MCF 10A (cell line): ENCODE measurements at regions not wholly inside any gene's neighbourhood (a gene's known extent, or its start where the extent isn't known, plus 50 kb on each side); places are given as distances from the start of the nearest gene placed in this dataset.

Experiments used
- BruUV-seq: library from RNA; stranded (reverse); fragments of 400-500 nt; replicated peaks from 2 replicates; lab custom pipeline; 2021; lab: Mats Ljungman, UMichigan
- CTCF ChIA-PET: fragments of 300-600 bp; sonication (Branson Sonifier 250); formaldehyde crosslinking; extraction: SDS; loops from one replicate; lab custom pipeline; 2021; ENCODE audit warnings: antibody characterized with exemption, inconsistent platforms; lab: Yijun Ruan, JAX
- POLR2A ChIA-PET: fragments of 300-600, 350-650 bp; sonication (Branson Sonifier 250); formaldehyde crosslinking; extraction: SDS; loops from one replicate; lab custom pipeline; 2020; ENCODE audit warnings: antibody characterized with exemption, inconsistent platforms; lab: Yijun Ruan, JAX
- DNase-seq: peaks from one replicate; pipeline ENCODE4 v3.0.0-alpha.2; 2018; ENCODE audit not compliant: unreplicated experiment
- H3K27ac Mint-ChIP-seq: one replicate; pipeline ENCODE4 v1.8.0; 2022; ENCODE audit warnings: mild to moderate bottlenecking, low read depth, mixed read lengths; ENCODE audit not compliant: unreplicated experiment
- H3K27me3 Mint-ChIP-seq: one replicate; pipeline ENCODE4 v1.8.0; 2022; ENCODE audit warnings: mixed read lengths; ENCODE audit not compliant: insufficient read depth, unreplicated experiment
- H3K36me3 Mint-ChIP-seq: one replicate; pipeline ENCODE4 v1.8.0; 2022; ENCODE audit warnings: mild to moderate bottlenecking, moderate library complexity, mixed read lengths; ENCODE audit not compliant: insufficient read depth, unreplicated experiment
- H3K4me1 Mint-ChIP-seq: one replicate; pipeline ENCODE4 v1.8.0; 2022; ENCODE audit warnings: mixed read lengths; ENCODE audit not compliant: insufficient read depth, unreplicated experiment
- H3K4me3 Mint-ChIP-seq: one replicate; pipeline ENCODE4 v1.8.0; 2022; ENCODE audit warnings: mild to moderate bottlenecking, moderate library complexity, mixed read lengths; ENCODE audit not compliant: unreplicated experiment
- H3K9me3 Mint-ChIP-seq: one replicate; pipeline ENCODE4 v1.8.0; 2022; ENCODE audit warnings: mixed read lengths; ENCODE audit not compliant: unreplicated experiment
- intact Hi-C: fragments of 100-400 bp; cut with micrococcal nuclease; formaldehyde crosslinking; loops from 2 replicates; pipeline ENCODE4 v1.14.1; 2022
- TF ChIP-seq, protein P1 (sequence below): fragments of 200-600 bp; IDR thresholded peaks from one replicate; pipeline ENCODE4 v1.8.0; 2022; ENCODE audit warnings: antibody characterized with exemption, mild to moderate bottlenecking; ENCODE audit not compliant: unreplicated experiment

- POLR2A ChIA-PET, result interaction anchor here (0.6 kb wide), 2 partner anchors 37 to 40 kb away, joined by 3 to 5 read pairs; no protein-coding TSS in a partner anchor
- intact Hi-C loops, result no loop called here
- DNase-seq, result no peak
- H3K36me3 Mint-ChIP-seq, result no peaks in the 10 kb centered on the region
- H3K4me3 Mint-ChIP-seq, result no peak overlapping the region
- no peaks in the 10 kb centered on the region for H3K27me3 Mint-ChIP-seq
- no peaks in the 10 kb centered on the region for H3K9me3 Mint-ChIP-seq
- TF ChIP-seq, protein P1, sequence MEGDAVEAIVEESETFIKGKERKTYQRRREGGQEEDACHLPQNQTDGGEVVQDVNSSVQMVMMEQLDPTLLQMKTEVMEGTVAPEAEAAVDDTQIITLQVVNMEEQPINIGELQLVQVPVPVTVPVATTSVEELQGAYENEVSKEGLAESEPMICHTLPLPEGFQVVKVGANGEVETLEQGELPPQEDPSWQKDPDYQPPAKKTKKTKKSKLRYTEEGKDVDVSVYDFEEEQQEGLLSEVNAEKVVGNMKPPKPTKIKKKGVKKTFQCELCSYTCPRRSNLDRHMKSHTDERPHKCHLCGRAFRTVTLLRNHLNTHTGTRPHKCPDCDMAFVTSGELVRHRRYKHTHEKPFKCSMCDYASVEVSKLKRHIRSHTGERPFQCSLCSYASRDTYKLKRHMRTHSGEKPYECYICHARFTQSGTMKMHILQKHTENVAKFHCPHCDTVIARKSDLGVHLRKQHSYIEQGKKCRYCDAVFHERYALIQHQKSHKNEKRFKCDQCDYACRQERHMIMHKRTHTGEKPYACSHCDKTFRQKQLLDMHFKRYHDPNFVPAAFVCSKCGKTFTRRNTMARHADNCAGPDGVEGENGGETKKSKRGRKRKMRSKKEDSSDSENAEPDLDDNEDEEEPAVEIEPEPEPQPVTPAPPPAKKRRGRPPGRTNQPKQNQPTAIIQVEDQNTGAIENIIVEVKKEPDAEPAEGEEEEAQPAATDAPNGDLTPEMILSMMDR, result no peak
- H3K4me1 Mint-ChIP-seq, result no peaks in the 10 kb centered on the region
- CTCF ChIA-PET, result interaction anchor here (0.6 to 0.8 kb wide), 2 partner anchors 491 to 504 kb away, joined by 3 read pairs; no protein-coding TSS in a partner anchor
- no peak overlapping the region for H3K27ac Mint-ChIP-seq
- no TSS peak for BruUV-seq
These were observed 250.8 kb downstream of the C16orf95 start for GRCh38 chr16:87066133-87067002.

DNA sequence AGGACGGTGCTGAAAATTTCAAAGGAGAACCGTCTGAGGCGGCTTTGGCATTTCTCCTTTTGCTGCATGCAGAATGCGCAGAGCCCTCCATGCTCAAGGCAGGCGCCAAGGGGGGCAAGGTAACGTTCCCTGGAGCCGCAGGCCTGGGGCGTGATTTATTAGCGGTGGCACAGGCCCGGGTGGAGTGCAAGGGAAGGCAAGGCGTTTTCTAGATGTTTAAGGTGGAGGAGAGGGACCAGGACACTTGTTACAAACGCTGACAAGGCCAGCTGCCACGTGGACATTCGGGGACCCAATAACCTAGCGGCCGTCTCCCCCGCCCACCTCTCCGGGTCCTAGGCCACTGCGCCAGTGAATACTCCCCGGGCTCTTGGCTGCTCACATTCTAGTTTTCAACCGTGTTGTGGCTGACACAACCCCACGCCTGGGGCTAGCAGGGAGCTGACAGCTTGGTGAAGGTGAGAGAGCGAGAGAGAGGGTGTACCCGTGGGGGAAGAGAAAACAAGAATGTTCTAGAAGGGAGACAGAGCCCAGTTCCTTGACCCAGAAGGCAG lies 250.1 kb downstream of the C16orf95 start:
- TF ChIP-seq, protein P1, result no peak
- Mint-ChIP-seq H3K36me3 (no peaks in the 10 kb centered on the region), H3K4me1 (no peaks in the 10 kb centered on the region), H3K4me3 (no peak overlapping the region), H3K9me3 (no peaks in the 10 kb centered on the region), H3K27ac (no peak overlapping the region), H3K27me3 (no peaks in the 10 kb centered on the region)
- intact Hi-C loops, result no loop called here
- POLR2A ChIA-PET, result no interaction called here
- no peak for DNase-seq
- CTCF ChIA-PET, result interaction anchor here (1.0 to 1.6 kb wide), 2 partner anchors 8 to 503 kb away, joined by 4 to 8 read pairs; no protein-coding TSS in a partner anchor
- BruUV-seq, result no TSS peak

DNA sequence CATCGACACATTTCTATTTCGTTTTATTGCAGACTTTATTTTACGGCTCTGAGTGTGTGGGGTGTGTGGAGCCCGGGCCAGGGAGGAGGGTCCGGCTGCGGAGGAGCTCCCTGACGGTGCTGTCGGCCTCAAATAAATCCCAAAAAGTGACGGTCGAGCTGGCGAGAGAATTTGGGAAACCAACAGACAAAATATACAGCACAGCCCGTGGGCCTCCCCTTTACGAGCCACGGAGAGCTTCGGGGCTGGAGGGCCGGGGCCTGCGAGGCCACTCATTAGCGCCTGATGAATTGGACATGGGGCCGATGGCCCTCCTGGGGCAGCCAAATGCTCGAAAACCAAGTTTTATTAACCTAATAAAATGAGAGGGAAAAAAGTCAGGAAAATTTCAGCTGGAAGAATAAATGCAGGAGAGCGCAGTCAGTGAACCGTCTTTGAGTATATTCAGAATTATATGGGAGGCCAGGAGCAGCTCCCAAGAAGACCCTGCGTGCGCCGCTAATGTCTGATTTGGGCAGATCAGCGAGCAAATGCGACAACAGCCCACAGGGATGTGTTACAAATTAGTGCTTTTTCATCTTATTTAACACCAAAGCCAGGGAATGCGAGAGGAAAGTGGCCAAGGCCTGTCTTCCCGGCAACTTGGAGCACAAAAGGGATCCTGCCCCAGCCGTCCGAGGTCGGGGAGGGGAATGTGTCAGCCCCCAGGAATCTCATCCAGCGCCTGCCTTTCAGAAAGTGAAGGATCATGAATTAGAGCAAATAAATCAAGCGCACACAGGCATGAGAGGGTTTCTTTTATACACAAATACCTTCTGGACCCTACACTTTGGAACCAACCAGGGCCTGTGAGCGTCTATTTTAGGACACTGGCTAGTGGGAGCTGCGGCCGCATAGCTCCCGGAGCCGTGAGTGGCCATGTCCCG lies 249.1 kb downstream of the C16orf95 start:
- no peak for DNase-seq
- no peaks in the 10 kb centered on the region for H3K4me1 Mint-ChIP-seq
- intact Hi-C loops, result no loop called here
- BruUV-seq, result no TSS peak
- no peak overlapping the region for H3K27ac Mint-ChIP-seq
- TF ChIP-seq, protein P1, result no peak
- no peaks in the 10 kb centered on the region for H3K36me3 Mint-ChIP-seq
- POLR2A ChIA-PET, result interaction anchor here (0.9 kb wide), 1 partner anchor 8 kb away, joined by 3 read pairs; no protein-coding TSS in a partner anchor
- no peaks in the 10 kb centered on the region for H3K9me3 Mint-ChIP-seq
- H3K27me3 Mint-ChIP-seq, result no peaks in the 10 kb centered on the region
- H3K4me3 Mint-ChIP-seq, result no peak overlapping the region
- CTCF ChIA-PET, result interaction anchor here (1.0 to 1.6 kb wide), 2 partner anchors 9 to 504 kb away, joined by 4 to 8 read pairs; no protein-coding TSS in a partner anchor
